Limb (tissue), 2 donors: ENCODE measurements at regions not wholly inside any gene's neighbourhood (a gene's known extent, or its start where the extent isn't known, plus 50 kb on each side); places are given as distances from the start of the nearest gene placed in this dataset.
A peak's percentile ranks its signal among the peaks of the same experiment; 100 is the strongest.

ENCODE experiments used
- DNase-seq, 2 donors: peaks; one replicate each; pipeline ENCODE4 v3.0.0-alpha.2; 2016; ENCODE audit errors: extremely low spot score in 2 of 2

DNA sequence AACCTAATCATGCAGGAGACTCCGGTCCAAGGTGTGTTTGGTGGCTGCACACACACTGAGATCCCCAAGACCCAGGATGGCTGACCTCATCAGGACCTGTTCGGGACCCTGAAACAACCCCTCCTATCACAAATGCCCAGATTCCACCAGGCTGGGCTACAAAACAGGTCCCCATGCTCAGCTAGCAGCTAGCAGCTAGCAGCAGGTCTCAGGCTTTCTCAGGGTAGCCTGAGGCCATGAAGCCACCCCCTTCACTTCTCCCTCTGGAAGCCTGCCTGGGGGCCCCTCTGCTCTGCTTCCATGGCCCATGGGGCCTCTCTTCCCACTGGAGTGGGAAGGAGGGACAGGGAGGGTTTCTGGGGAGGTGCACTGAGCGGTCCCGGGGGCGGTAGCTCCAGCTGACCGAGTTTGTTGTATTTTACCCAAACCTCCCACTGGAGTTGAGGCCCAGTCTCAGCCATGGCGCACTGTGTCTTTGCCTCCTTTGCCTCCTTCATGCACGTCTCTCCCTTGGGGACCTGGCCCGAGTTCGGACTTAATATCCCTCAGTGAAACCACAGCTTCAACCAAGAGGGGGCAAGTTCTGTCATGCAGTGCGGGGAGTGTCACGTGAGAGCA is 95.1 kb upstream of the GPR26 start:
- DNase-seq: peak in 1 of 2 donors; percentile 16

GRCh38 chr10:123571978-123572377 is 94.2 kb upstream of the GPR26 start:
- DNase-seq: no peak

GRCh38 chr10:123573236-123574108 is 92.7 kb upstream of the GPR26 start:
- peak in 1 of 2 donors; percentile 58 for DNase-seq

- no peak for DNase-seq
Observed at GRCh38 chr10:123574109-123574698, 92.0 kb upstream of the GPR26 start.

DNA sequence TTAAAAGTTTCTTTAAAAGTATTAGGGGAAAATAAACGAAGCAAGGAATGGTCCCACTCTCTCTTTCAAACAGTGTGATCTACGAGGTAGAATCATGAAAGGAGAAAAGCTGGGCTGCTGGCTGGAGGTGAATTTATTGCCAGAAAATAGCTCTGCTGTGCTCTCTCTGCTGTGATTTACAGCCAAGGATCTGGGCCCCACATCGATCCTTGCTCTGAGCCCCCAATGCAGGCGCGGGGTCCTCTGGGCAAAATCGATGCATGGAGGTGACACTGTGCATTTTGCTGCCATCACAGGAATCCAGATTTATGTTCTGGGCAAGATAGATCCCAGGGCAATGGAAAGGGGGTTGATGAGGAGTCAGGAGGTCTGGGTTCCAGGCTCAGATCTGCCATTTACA is 91.0 kb upstream of the GPR26 start:
- DNase-seq: no peak

DNA sequence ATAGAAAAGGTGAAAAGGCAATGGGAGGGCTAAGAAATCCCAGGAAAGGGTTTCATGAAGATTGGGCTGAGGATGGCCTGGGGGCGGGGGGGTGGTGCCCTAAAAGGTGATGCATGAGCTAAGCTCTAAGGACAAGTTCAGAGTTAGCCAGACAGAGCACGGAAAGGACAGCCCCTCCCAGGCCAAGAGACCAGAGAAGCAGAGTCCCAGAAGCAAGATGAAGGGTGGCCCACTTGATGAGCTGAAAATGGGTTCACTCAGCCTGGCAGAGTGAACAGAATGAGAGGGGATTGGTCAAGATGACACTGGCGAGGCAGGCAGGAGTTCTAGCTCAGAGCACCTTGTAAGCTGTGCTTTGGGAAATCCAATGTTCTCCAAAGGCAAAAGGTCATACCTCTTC is 89.4 kb upstream of the GPR26 start:
- DNase-seq: no peak

DNA sequence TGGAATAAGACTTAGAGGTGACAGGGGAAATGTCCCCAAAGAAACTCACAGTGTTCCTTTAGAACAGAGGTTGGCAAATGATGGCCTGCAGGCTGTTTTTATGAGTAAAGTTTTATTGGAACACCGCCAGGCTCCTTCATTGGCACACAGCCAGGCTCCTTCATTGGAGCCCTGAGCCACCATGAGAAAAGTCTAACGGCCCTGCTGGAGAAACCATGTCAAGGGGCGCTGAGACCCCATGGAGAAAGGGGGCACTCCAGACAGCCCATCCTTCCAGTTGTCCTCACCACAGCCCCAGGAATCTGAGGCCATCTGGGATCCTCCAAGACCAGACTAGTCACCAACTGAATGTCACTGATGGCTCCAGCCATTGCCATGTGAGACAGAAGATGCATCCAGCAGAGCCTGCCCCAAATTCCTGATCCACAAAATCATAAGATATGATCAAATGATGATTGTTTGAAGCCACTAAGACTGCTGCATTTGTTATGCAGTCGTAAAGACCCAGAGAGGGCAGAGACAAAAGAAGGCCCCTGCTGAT is 88.2 kb upstream of the GPR26 start:
- peak in 1 of 2 donors; percentile 21 for DNase-seq

GRCh38 chr10:123578721-123579120 is 87.4 kb upstream of the GPR26 start:
- DNase-seq: no peak

GRCh38 chr10:123579675-123580074 is 86.5 kb upstream of the GPR26 start:
- no peak for DNase-seq

GRCh38 chr10:123580426-123580825 is 85.7 kb upstream of the GPR26 start:
- DNase-seq: no peak

GRCh38 chr10:123581656-123582055 is 84.5 kb upstream of the GPR26 start:
- no peak for DNase-seq

- DNase-seq: peak; percentile 77 to 92
Observed at GRCh38 chr10:123582084-123582989, 83.8 kb upstream of the GPR26 start.

- DNase-seq: peak; percentile 88 to 91
Observed at GRCh38 chr10:123583639-123584418, 82.3 kb upstream of the GPR26 start.

GRCh38 chr10:123584419-123584775 is 81.8 kb upstream of the GPR26 start:
- DNase-seq: no peak

DNA sequence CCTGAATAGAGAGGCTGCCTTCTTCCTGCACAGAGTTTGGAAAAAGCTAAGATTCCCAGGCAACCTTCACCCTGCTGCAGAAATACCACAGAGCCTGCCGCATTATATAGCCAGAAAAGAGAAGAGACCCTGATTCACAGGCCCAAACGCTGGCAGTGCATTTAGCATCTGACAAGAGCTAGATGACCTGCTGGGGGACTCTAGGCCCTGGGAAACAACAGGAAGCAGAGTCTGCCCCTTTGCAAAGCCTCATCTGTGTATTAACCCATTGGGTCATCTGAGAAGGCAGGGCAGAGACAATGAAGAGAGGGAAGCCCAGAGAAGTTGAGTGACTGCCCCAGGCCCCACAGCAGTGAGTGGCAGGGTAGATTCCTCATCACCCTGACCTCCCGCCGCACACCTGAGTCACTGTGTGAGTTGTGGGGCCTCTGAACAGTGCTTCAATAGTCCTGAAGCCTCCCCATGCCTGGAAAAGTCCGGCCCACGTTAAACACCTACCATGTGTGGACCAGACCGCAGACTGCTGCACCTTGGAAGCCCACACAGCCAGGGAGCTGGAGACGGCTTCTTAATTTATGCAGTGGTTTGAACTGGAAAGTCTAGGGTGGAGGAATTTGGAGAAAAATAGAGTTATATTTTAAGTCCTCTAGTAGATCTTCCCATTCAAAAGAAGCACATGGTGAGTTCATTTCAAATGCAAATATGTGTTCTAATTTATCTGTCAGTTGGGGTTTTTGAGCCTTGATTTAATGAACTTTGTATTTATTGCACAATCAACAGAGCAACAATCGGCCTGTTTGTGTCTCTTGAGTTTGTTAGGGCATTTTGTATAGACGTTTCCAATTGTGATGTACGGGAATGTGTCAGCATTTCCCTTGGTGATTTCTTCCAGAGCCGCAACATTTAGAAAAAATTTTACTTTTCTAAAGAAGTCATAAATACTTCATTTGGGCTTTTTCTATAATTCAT is 80.4 kb upstream of the GPR26 start:
- no peak for DNase-seq

- no peak for DNase-seq
Observed at GRCh38 chr10:123587110-123587509, 79.0 kb upstream of the GPR26 start.

GRCh38 chr10:123588386-123588914 is 77.7 kb upstream of the GPR26 start:
- no peak for DNase-seq

- DNase-seq: no peak
Observed at GRCh38 chr10:123595661-123596060, 70.5 kb upstream of the GPR26 start.

- no peak for DNase-seq
Observed at GRCh38 chr10:123597676-123598075, 68.5 kb upstream of the GPR26 start.
